Neuron (in vitro differentiated cells): ENCODE measurements at regions not wholly inside any gene's neighbourhood (a gene's known extent, or its start where the extent isn't known, plus 50 kb on each side); places are given as distances from the start of the nearest gene placed in this dataset.

Experiments used
- H2AFZ ChIP-seq: one replicate; pipeline ENCODE4 v1.6.1; 2013; ENCODE audit warnings: low read depth, mild to moderate bottlenecking, inconsistent platforms, low read length, moderate library complexity
- H3K27me3 ChIP-seq: one replicate; pipeline ENCODE4 v1.6.1; 2013; ENCODE audit warnings: low read length; ENCODE audit not compliant: insufficient read depth
- H3K36me3 ChIP-seq: one replicate; pipeline ENCODE4 v1.6.1; 2013; ENCODE audit warnings: low read length; ENCODE audit not compliant: insufficient read depth
- H3K4me1 ChIP-seq: one replicate; pipeline ENCODE4 v1.6.1; 2013; ENCODE audit warnings: low read length; ENCODE audit not compliant: insufficient read depth
- H3K4me3 ChIP-seq: 2 replicates; pipeline ENCODE4 v1.5.1; 2013; ENCODE audit warnings: mild to moderate bottlenecking, low read length, moderate library complexity
- H3K9me3 ChIP-seq: one replicate; pipeline ENCODE4 v1.6.1; 2013; ENCODE audit warnings: low read length

GRCh38 chr2:116057538-116057937, 1615.1 kb downstream of the DPP10 start:
- H2AFZ ChIP-seq, result no peak overlapping the region
- no peaks in the 10 kb centered on the region for H3K36me3 ChIP-seq
- H3K4me1 ChIP-seq, result no peaks in the 10 kb centered on the region
- H3K27me3 ChIP-seq, result no peaks in the 10 kb centered on the region
- H3K9me3 ChIP-seq, result no peaks in the 10 kb centered on the region
- H3K4me3 ChIP-seq, result no peak overlapping the region

DNA sequence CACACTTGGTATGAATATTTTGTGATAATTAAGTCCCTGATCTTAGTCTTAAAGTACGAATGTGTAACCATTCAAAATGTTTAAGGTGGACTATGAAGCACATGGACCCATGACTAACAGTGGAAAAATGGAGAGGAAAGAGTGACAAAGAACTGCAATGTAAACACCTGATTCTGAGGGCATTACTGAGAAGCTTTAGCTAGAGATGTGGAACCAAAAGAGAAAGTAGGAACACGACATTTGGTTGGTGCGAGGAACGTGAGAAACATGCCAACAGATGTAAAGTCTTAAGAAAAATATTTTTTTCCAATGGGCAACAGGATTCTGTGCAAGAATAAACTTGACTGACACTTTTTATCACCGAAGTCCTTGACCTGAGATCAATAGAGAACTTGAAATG, 1618.6 kb downstream of the DPP10 start:
- Histone ChIP-seq H3K27me3 (no peaks in the 10 kb centered on the region), H3K9me3 (no peaks in the 10 kb centered on the region), H2AFZ (no peak overlapping the region), H3K4me3 (no peak overlapping the region), H3K36me3 (no peaks in the 10 kb centered on the region), H3K4me1 (no peaks in the 10 kb centered on the region)

- H3K4me1 ChIP-seq, result no peaks in the 10 kb centered on the region
- H3K4me3 ChIP-seq, result no peak overlapping the region
- no peaks in the 10 kb centered on the region for H3K36me3 ChIP-seq
- no peaks in the 10 kb centered on the region for H3K27me3 ChIP-seq
- H2AFZ ChIP-seq, result no peak overlapping the region
- no peaks in the 10 kb centered on the region for H3K9me3 ChIP-seq
Observed at GRCh38 chr2:116073731-116074130, 1631.3 kb downstream of the DPP10 start.

DNA sequence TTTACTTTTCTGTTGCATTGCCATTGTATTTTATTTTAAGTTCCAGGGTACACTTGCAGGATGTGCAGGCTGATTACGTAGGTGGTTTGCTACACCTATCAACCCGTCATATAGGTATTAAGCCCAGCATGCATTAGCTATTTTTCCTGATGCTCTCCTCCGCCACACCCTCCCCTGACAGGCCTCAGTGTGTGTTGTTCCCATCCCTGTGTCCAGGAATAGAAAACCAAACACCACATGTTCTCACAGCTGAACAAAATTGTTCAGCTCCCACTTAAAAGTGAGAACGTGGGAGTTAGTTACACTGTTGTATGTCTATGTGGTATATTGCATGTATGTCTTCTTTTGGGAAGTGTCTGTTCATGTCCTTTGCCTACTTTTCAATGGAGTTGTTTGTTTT, 1631.7 kb downstream of the DPP10 start:
- Histone ChIP-seq H3K9me3 (no peaks in the 10 kb centered on the region), H3K4me3 (no peak overlapping the region), H3K27me3 (no peaks in the 10 kb centered on the region), H3K4me1 (no peaks in the 10 kb centered on the region), H3K36me3 (no peaks in the 10 kb centered on the region), H2AFZ (no peak overlapping the region)

DNA sequence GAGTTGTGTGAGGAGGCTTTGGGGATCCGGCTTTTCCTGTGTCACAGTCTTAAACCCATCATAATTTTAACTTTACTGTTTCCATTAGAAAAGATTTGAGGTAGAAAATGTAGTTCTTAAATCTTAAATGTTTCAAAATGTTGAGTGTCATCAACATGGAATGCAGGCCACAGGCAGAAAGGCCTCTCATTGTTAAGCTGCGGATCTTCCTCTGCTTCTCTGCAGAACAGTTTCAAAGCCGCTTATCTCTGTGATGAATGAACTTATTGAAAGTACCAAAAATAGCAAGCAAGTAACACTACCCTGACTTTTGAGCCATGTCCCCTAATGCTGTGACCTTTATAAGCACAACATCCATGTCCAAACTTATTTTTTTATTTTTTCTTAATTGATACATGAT, 1645.8 kb downstream of the DPP10 start:
- Histone ChIP-seq H3K36me3 (no peaks in the 10 kb centered on the region), H3K27me3 (no peaks in the 10 kb centered on the region)

DNA sequence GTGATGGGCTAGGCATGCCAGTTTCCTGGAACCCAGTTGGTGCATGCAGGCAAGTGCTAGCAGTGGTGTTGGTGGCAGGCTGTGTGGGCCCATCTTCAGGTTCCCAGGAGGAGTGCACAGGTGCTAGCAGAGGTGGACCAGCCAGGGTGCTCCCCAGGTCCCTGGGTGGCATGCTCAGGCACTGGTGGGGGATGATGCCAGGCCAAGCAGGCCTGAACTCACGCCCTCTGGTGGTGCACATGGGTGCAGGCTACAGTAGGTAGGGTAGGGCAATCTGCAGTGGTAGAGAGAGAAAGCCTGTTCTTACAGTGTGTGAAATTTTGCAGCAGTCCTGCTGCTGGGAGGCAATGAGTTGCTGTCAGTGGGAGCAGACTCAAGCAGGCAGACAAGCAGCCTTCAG, 1651.8 kb downstream of the DPP10 start:
- no peaks in the 10 kb centered on the region for H3K4me1 ChIP-seq

More for the DNA sequence above, 1645.8 kb downstream of the DPP10 start:
- no peaks in the 10 kb centered on the region for H3K9me3 ChIP-seq
- no peak overlapping the region for H2AFZ ChIP-seq
- H3K4me3 ChIP-seq, result no peak overlapping the region
- no peaks in the 10 kb centered on the region for H3K4me1 ChIP-seq

GRCh38 chr2:116095636-116096035, 1653.2 kb downstream of the DPP10 start:
- Histone ChIP-seq H3K4me3 (no peak overlapping the region), H2AFZ (no peak overlapping the region), H3K36me3 (no peaks in the 10 kb centered on the region), H3K4me1 (no peaks in the 10 kb centered on the region), H3K27me3 (no peaks in the 10 kb centered on the region), H3K9me3 (no peaks in the 10 kb centered on the region)

More for the DNA sequence above, 1651.8 kb downstream of the DPP10 start:
- no peak overlapping the region for H3K4me3 ChIP-seq
- H3K27me3 ChIP-seq, result no peaks in the 10 kb centered on the region
- H2AFZ ChIP-seq, result no peak overlapping the region
- no peaks in the 10 kb centered on the region for H3K36me3 ChIP-seq
- H3K9me3 ChIP-seq, result no peaks in the 10 kb centered on the region

DNA sequence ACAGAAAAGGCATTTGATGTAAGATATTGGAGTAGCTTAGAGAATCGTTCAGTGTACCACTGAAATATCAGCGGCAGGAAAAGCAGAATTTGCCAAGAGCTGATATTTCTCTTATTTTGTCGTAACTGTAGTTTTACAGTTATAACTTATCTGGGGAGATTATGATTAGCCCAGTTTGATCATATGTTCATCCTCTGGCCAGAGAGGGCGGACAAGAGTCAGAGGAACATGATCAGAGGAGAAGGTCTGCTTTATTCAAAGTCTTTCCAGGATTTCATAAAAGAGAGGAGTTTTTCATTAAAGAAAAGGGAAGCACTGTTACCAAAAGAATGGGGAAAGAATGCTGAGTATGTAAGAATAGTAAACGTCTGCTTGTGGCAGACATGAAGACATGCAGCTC, 1655.6 kb downstream of the DPP10 start:
- no peaks in the 10 kb centered on the region for H3K9me3 ChIP-seq
- no peaks in the 10 kb centered on the region for H3K27me3 ChIP-seq
- H3K4me3 ChIP-seq, result no peak overlapping the region
- H3K36me3 ChIP-seq, result no peaks in the 10 kb centered on the region
- H2AFZ ChIP-seq, result no peak overlapping the region
- H3K4me1 ChIP-seq, result no peaks in the 10 kb centered on the region

- Histone ChIP-seq H3K4me3 (no peak overlapping the region), H3K36me3 (no peaks in the 10 kb centered on the region), H3K4me1 (no peaks in the 10 kb centered on the region), H3K27me3 (no peaks in the 10 kb centered on the region), H2AFZ (no peak overlapping the region), H3K9me3 (no peaks in the 10 kb centered on the region)
Observed at GRCh38 chr2:116109471-116109870, 1667.0 kb downstream of the DPP10 start.

- Histone ChIP-seq H3K4me1 (no peaks in the 10 kb centered on the region), H2AFZ (no peak overlapping the region), H3K27me3 (no peaks in the 10 kb centered on the region), H3K36me3 (no peaks in the 10 kb centered on the region), H3K9me3 (no peaks in the 10 kb centered on the region), H3K4me3 (no peak overlapping the region)
Observed at GRCh38 chr2:116117845-116118244, 1675.4 kb downstream of the DPP10 start.

GRCh38 chr2:116132833-116133232, 1681.7 kb upstream of the DDX18 start:
- H3K36me3 ChIP-seq, result no peaks in the 10 kb centered on the region
- no peak overlapping the region for H2AFZ ChIP-seq
- H3K4me3 ChIP-seq, result no peak overlapping the region
- H3K4me1 ChIP-seq, result no peaks in the 10 kb centered on the region
- H3K27me3 ChIP-seq, result no peaks in the 10 kb centered on the region
- no peaks in the 10 kb centered on the region for H3K9me3 ChIP-seq

- H3K4me3 ChIP-seq, result no peak overlapping the region
- H3K27me3 ChIP-seq, result no peaks in the 10 kb centered on the region
Observed at GRCh38 chr2:116133381-116133942, 1681.0 kb upstream of the DDX18 start.

DNA sequence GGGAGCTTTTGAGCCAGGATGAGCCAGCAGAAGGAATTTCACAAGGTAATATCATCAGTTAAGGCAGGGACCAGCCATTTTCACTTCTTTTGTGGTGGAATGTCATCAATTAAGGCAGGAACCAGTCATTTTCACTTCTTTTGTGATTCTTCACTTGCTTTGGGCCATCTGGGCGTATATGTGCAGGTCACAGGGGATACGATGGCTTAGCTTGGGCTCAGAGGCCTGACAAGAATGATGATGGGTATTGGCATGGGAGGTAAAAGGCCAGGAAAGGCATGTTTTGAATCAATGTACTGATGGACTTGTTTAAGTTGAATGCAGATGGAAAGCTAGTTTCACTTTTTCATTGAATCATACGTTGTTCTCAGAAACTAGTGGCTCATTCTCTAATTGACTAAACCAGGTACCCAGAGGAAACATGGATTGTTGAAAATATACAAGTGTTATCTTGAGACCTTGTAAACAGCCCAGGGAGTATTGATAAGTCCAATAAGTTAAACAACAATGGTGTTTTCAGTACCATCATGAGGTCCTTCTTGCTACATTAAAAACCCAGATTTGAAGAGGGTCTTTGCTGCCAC, 1672.5 kb upstream of the DDX18 start:
- H3K4me3 ChIP-seq, result no peak overlapping the region
- H3K9me3 ChIP-seq, result no peaks in the 10 kb centered on the region
- no peak overlapping the region for H2AFZ ChIP-seq
- no peaks in the 10 kb centered on the region for H3K36me3 ChIP-seq
- no peaks in the 10 kb centered on the region for H3K27me3 ChIP-seq
- H3K4me1 ChIP-seq, result no peaks in the 10 kb centered on the region

More at GRCh38 chr2:116133381-116133942, 1681.0 kb upstream of the DDX18 start:
- Histone ChIP-seq H2AFZ (no peak overlapping the region), H3K36me3 (no peaks in the 10 kb centered on the region), H3K4me1 (no peaks in the 10 kb centered on the region), H3K9me3 (no peaks in the 10 kb centered on the region)

GRCh38 chr2:116142644-116143227, 1671.8 kb upstream of the DDX18 start:
- Histone ChIP-seq H3K9me3 (no peaks in the 10 kb centered on the region), H3K4me1 (no peaks in the 10 kb centered on the region), H3K36me3 (no peaks in the 10 kb centered on the region), H3K4me3 (no peak overlapping the region), H2AFZ (no peak overlapping the region), H3K27me3 (no peaks in the 10 kb centered on the region)
